ENCODE measurements at regions not wholly inside any gene's neighbourhood (a gene's known extent, or its start where the extent isn't known, plus 50 kb on each side); places are given as distances from the start of the nearest gene placed in this dataset.

DNA sequence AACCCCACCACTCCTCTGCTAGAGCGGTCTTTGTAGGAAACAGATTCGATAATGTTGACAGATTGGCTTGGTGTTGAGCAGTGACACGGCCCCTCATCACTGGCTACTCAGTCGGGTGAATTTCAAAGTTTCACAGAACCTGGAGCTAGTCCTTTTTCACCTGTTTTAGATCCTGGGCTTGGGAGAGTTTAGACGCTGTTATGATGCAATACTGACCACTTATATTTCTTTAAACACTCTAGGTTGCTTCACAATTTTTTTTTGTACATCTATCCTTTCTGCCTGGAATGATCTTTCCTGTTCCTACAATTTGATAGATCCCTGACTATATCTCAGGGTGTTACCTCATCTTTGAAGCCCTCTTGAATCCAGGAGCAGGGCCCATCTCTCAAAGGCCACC is 97.1 kb upstream of the ATP10A start:
- DNase-seq (ENCODE audit: low spot score): no peak

DNA sequence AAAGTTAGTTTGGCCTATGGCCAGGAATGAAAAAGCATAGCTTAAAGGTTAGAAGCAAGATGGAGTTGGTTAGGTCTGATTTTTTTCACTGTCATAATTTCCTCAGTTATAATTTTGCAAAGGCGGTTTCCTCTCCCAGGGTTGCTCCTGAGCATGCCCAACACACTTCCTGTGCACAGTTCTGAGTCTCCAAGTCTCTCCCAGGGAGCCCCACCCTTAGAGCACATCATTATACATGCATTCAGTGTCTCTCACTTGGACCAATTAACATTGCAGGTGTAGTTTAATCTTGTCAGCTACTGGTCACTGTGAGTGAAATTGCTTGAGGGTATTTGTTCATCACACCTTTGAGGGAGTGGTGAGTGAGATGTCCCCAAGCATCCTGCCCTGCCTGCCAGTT is 96.0 kb upstream of the ATP10A start:
- no peak for DNase-seq (ENCODE audit: low spot score)

DNA sequence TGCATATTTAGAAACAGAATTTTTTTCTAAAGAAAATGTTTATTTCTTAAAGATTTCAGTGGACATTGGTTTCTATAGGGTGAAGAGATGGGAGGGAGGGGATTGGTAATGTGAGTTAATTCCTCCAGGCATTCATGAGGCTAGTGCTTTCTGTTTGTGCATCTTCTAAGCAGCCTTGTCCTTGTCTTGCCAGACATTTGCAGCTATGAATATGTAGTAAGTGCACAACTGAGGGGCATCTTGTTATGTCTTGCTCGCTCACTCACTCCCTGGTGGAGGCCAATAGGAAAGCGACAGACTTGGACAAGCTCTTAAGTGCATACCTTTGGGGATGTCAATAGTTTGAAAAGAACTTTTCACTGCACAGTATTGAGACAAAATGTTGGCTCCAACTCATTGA is 92.5 kb upstream of the ATP10A start:
- no peak for DNase-seq (ENCODE audit: low spot score)

DNA sequence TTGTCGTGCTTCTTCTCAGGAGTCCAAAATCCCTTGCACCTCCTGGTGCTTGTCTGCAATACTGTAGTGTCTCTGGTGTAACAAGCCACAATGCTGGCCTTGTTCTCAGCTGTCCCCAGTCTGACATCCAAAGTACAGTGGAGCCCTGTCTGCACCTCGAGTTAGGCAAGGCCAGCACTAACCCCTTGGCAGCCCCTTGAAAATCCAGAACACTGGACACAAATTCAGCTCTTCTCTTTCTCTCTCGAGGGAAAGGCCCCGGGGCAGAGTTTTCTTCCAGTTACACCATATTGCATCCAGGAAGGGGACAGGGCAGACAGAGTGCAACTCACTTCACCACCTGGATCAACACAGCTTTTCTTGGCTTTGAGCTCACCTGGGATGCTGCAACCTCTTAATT is 91.3 kb upstream of the ATP10A start:
- no peak for DNase-seq (ENCODE audit: low spot score)

DNA sequence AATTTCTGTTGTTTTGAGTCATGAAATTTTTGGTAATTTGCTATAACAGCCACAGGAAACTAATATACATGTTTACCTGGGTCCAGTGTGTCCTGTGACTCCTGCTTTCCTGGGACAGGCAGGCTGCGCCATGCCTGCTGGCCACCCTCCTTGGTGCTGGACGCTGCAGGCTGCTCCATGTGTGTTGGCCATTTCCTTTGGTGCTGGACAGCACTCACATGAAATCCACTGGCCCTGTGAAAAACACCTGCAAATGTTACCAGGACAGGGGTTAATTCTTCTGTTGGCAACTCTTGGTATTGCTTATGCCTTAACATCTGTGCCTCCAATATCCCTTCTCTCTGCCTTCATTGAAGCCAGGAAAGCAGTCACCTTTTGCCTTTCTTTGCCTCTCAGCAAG is 86.9 kb upstream of the ATP10A start:
- DNase-seq (ENCODE audit: low spot score): no peak

DNA sequence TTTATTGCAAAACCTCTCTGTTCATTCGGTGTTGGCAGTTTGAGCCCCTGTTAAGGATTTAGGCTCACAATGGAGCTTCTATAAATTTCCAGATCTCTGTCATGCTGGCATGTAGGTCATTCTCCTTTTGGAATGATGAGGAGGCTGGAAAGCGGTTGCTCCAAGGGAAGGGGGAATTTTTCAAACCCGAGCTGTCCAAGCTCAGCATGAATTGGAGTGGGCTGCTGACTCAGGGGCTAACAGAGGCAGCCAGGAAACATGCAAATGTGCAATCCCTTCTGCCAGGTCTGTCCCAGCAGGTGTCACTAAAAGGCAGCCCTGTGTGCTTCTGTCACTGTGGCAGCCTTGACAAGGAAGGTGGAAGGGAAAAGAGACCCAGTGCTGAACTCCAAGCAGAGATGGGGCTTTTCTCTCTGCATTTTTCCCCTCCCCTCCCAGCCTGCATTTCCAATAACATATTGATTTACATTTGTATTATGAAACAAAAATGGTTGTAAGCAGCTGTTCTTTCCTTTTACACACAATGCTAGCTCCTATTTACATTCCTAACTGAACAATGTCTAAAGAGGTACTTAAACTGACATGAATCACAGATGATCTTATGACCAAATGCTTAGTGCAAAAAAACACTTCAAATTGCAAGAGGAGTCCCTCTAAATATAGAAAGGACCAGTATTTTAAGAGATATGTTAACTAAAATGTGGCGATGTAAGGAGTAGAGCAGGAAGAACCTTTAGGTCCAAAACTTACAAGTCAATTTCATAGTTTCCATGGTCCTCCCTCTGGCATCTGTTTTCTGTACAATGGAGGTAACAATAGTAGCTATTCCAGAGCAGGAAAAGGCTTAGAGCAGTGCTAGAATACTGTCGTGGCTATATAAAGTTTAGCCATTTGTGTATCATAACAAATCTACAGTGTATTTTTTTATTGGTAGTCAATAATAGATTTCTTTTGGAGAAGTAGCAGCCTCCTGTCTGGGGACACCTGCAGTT is 84.5 kb upstream of the ATP10A start:
- DNase-seq (ENCODE audit: low spot score): no peak

DNA sequence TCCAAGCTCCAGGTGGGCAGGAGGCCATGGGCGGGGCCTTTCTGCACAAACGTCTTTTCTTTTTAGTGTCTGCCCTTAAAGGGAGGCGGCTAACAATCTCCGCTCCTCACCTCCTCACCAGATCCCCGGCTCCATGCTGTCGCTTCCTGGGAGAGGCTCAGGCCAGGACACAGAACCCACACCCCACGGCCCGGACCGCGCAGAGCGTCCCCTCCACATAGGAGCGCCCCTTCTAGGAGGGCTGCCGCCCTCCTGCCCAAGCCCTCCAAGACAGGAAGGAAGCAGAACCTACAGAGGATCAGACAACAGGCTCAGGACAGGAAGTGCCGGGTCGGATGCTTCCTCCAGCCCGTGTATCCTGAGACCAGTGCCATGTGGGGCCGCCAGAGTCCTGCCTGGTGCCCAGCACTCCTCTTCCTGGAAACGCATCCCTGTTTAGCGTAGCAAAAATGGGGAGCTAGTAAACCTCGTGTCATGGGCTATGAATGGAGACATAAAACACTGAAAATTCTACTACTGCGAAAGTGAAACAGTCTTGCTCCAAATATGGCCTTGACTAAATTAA is 83.2 kb upstream of the ATP10A start:
- DNase-seq (ENCODE audit: low spot score): no peak

DNA sequence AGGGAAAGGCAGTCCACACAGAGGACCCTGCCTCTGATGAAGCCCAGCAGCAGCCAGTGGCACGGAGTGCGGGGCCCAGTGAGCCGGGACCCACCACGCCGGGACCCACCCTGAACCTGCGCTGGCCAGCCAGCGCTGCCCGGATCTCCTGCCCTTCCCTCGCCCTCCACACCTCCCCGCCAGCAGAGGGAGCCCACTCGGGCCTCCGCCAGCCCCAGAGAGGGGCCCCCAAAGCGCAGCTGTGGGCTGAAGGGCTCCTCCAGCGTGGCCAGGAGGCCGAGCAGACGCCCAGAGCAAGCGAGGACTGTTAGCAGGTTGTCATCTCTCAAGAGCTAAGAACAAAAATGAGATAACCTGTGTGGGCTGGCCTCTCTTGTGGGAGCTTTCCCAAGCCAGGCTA is 81.3 kb upstream of the ATP10A start:
- no peak for DNase-seq (ENCODE audit: low spot score)

DNA sequence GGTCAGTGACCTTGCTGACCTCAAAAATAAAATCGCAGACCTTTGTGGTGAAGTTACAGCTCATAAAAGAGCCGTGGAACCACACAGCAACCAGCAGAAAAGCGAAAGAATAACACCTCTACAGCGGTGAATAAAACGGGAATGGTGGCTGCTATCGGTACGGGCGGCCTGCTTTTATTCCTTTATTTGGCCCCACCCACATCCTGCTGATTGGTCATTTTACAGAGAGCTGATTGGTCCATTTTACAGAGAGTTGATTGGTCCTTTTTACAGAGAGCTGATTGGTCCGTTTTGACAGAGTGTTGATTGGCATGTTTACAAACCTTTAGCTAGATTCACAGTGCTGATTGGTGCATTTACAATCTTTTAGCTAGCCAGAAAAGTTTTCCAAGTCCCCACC is 80.7 kb upstream of the ATP10A start:
- no peak for DNase-seq (ENCODE audit: low spot score)

DNA sequence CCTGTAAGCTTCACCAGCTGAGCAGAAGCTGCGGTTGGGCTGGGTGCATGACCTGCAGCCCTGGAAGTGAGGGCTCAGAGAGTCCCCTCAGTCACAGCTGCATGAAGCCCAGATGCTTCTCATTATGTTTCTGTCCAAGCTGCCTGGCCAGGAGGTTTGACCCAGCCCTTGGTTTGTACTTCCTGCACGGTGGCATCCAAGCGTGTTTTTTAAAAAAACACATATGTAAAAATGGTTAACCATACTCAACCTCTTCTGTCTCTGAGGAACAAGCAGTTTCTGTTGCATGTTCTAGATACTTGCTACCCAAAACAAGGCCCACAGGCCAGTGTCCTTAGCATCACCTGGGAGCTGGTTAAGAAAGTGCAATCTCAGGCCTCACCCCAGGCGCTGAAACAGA is 76.0 kb upstream of the ATP10A start:
- no peak for DNase-seq (ENCODE audit: low spot score)

DNA sequence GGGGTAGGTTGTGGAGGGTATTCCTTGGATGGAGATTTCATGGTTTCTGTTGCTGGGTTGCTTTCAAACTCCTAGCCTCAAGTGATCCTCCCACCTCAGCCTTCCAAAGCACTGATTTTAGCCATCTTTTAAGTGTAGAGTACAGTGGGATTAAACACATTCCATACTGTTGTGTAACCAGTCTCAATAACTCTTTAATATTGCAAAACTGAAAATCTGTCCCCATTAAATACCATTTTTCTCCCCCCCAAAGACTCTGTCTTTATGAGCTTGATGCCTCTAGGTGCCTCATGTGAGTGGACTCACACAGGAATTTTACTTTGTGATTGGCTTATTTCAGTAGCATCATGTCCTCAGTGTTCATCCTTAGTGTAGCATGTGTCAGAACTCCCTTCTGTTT is 74.7 kb upstream of the ATP10A start:
- no peak for DNase-seq (ENCODE audit: low spot score)

DNA sequence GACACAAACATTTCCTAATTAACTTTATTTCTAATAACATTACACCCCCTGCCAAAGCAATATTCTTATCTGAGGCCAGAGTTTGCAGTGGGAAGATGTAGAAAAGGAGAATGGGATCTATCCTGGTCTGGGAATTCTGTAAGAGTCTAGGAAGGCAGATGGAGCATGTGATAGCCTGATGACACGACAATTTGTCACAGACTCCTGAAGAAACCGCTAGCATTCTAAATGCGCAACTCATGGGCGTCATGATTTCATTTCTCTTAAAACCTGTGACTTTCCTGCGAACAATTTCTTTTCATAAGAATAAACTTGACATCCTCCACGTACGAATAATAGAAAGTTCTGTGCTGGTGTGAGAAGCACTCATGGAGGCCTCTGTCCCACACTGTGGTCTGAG is 72.9 kb upstream of the ATP10A start:
- DNase-seq (ENCODE audit: low spot score): no peak

DNA sequence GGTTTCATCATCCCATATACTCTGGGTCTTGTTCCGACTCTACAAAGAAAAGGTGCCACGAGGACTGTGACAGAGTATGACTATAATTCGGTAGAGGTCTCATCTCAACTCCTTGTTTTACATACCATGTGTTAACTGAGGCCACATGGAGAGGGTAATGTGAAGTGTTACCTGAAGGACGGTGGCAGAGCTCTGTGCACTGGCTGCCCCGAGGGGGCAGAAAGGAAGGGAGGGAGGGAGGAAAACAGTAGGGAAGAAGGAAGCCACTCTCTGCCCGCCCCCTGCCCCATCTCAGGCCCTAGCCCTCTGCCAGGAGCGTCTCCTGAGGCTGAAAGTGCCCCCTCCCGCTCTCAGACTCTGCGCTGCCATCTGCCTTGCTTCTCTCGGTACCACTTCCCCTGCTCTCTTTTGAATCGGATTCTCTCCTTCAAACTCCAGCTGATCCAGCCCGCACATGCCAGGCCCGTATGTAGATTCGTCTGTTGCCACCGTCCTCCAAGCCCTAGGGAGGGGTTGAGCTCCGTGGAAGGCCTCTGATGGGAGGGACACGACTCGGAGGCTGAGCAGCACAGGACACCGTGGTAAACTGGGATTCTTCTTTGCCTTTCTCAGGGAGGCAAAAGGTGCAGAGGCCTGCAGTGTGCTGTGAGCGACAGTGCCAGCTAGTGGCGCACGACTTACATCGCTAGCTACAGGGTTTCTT is 70.5 kb upstream of the ATP10A start:
- DNase-seq (ENCODE audit: low spot score): peak; percentile 82

DNA sequence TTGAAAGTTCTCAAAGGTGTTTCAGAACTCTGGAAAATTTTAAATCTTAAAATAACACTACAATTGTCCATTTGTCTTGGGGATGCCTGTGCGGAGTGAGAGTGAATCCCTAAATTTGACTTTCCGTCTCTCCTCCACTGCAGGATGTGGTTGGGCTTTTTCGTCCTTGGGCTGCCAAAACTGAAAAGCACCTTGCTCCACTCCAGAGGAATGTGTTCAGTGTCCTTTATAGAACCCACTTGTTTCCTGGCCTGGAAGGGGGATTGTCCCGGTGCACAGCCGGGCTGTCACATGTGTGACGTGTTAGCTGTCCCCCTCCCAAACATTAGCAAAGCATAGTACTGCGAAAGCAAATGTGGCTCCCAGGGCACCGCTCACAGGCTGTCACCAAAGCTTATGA is 69.6 kb upstream of the ATP10A start:
- no peak for DNase-seq (ENCODE audit: low spot score)

DNA sequence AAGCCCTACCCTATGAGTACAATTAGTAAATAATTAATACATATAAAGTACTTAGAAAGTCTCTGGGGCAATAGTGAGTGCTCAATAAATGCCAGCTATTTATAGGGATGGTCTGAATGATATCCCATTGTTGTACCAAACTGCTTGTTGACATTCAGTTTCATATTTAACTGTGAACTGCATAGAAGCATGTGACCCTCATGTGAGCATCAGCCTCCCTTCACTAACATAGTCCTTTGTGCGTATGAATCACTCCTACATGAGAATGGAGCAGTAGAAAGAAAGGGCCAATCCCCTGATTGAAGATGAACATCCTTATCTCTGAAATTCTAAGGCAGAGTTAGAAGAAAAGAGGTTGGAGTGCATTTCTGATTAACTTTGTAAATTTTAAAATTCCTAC is 68.7 kb upstream of the ATP10A start:
- no peak for DNase-seq (ENCODE audit: low spot score)

DNA sequence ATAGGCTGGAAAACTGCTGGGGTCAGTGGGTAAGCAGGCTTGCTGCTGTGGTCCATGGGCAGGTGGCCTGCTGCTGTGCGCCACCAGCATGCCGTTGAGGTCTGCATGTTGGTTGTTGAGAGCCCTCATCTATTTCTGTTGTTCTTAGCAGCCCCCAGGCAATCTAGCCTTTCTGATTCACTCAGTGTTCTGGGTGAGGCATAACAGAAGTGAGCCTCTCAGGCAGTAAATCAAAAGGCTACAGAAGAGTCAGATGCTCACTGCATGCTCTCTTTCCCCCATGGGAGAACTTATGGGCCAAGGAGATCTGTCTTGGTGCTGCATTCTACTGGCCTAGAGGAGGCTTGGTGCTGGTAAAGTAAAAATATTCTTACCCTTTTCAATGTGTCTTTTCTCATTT is 67.8 kb upstream of the ATP10A start:
- DNase-seq (ENCODE audit: low spot score): no peak
